CD4-positive, alpha-beta T cell (primary cell): ENCODE measurements at regions not wholly inside any gene's neighbourhood (a gene's known extent, or its start where the extent isn't known, plus 50 kb on each side); places are given as distances from the start of the nearest gene placed in this dataset.

Experiments
- ATAC-seq: fragments of 200-7000 bp; cut with Tn5 transposase; one replicate; pipeline ENCODE4 v1.10.0; 2022; ENCODE audit warnings: mild to moderate bottlenecking; ENCODE audit not compliant: poor library complexity
- CTCF ChIA-PET: fragments of 350-600 bp; sonication (Branson Sonifier 250); formaldehyde crosslinking; loops from one replicate; lab custom pipeline; 2021; ENCODE audit warnings: antibody characterized with exemption, inconsistent platforms; lab: Charles Lee
- POLR2A ChIA-PET: fragments of 350-600 bp; sonication (Branson Sonifier 250); formaldehyde crosslinking; loops from one replicate; lab custom pipeline; 2021; ENCODE audit warnings: antibody characterized with exemption, inconsistent platforms; lab: Charles Lee
- DNase-seq, 14 experiments: peaks; one replicate each; pipeline ENCODE4 v3.0.0-alpha.2; 2013 to 2020; ENCODE audit warnings: mixed read lengths in 2 of 14
- H3K27ac ChIP-seq, 2 donors: one replicate each; pipeline versions ENCODE4 v1.5.1 to v1.7.0; 2013; ENCODE audit warnings: low read length in 2 of 2, low read depth in 1 of 2, mild to moderate bottlenecking in 1 of 2
- H3K27me3 ChIP-seq, 2 experiments: 1 replicate in 1 of 2; 2 replicates in 1 of 2; pipeline versions ENCODE4 v1.6.1 to v1.7.0; 2013; ENCODE audit warnings: low read length in 2 of 2, control low read depth in 1 of 2, mild to moderate bottlenecking in 1 of 2, moderate library complexity in 1 of 2; ENCODE audit not compliant: insufficient read depth in 2 of 2, control insufficient read depth in 1 of 2
- H3K36me3 ChIP-seq: one replicate; pipeline ENCODE4 v1.6.1; 2013; ENCODE audit warnings: low read length, control low read depth; ENCODE audit not compliant: insufficient read depth
- H3K4me1 ChIP-seq: one replicate; pipeline ENCODE4 v1.6.1; 2013; ENCODE audit warnings: low read length, control low read depth; ENCODE audit not compliant: insufficient read depth
- H3K4me3 ChIP-seq: one replicate; pipeline ENCODE4 v1.5.1; 2013; ENCODE audit warnings: mild to moderate bottlenecking, low read length, moderate library complexity
- H3K9me3 ChIP-seq, 2 experiments: 1 replicate in 1 of 2; 2 replicates in 1 of 2; pipeline versions ENCODE4 v1.6.1 to v1.7.0; 2013; ENCODE audit warnings: low read length in 2 of 2, mild to moderate bottlenecking in 2 of 2, control low read depth in 1 of 2, moderate library complexity in 1 of 2; ENCODE audit not compliant: control insufficient read depth in 1 of 2, insufficient read depth in 1 of 2
- H3K27ac Mint-ChIP-seq: one replicate; pipeline ENCODE4 v1.8.0; 2020; ENCODE audit warnings: mixed read lengths
- H3K27me3 Mint-ChIP-seq: one replicate; pipeline ENCODE4 v1.8.0; 2021; ENCODE audit warnings: mixed read lengths
- H3K36me3 Mint-ChIP-seq: one replicate; pipeline ENCODE4 v1.8.0; 2021; ENCODE audit warnings: low read depth, mixed read lengths
- H3K4me1 Mint-ChIP-seq: one replicate; pipeline ENCODE4 v1.8.0; 2021; ENCODE audit warnings: low read depth, mixed read lengths
- H3K4me3 Mint-ChIP-seq: one replicate; pipeline ENCODE4 v1.8.0; 2020; ENCODE audit warnings: mild to moderate bottlenecking, mixed read lengths
- H3K9me3 Mint-ChIP-seq: one replicate; pipeline ENCODE4 v1.8.0; 2020; ENCODE audit warnings: mixed read lengths
- intact Hi-C, 2 experiments: fragments of 100-400 bp; cut with DNase I in 1 of 2; cut with micrococcal nuclease in 1 of 2; formaldehyde crosslinking; loops; one replicate each; pipeline versions ENCODE4 v1.15.1 to v1.9.0; 2023 to 2025; cut with DNase I, micrococcal nuclease
- TF ChIP-seq, protein P1 (sequence below): fragments of 200-600 bp; IDR thresholded peaks from one replicate; pipeline ENCODE4 v1.8.0; 2022; ENCODE audit warnings: antibody characterized with exemption, mild to moderate bottlenecking

DNA sequence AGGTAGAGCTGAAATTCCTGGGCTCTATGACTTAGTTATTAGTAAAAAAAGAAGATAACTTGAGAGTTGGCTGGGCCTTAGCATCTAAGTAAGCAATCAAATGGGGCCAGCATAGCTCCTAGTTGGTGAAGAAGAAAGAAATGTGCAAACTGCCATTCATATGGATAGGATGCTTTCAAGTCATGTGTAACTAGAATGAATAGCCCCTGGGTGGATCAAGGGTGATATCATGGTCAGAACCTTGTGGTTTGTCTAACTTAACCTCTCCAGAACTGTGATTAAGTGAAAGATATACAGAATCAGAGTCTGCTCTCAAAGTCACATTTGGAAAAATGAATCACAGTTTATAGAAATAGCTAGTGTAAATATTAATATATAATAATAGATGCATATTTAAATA is 198.7 kb upstream of the DTNA start:
- ATAC-seq (no peak), DNase-seq (no peak)
- ChIA-PET POLR2A (no interaction called here), CTCF (no interaction called here)
- no peak overlapping the region for H3K4me3 Mint-ChIP-seq
- no peaks in the 10 kb centered on the region for H3K27me3 ChIP-seq
- H3K9me3 Mint-ChIP-seq = peaks cover 13% of the 10 kb centered on the region
- H3K4me1 ChIP-seq = no peaks in the 10 kb centered on the region
- TF ChIP-seq, protein P1, sequence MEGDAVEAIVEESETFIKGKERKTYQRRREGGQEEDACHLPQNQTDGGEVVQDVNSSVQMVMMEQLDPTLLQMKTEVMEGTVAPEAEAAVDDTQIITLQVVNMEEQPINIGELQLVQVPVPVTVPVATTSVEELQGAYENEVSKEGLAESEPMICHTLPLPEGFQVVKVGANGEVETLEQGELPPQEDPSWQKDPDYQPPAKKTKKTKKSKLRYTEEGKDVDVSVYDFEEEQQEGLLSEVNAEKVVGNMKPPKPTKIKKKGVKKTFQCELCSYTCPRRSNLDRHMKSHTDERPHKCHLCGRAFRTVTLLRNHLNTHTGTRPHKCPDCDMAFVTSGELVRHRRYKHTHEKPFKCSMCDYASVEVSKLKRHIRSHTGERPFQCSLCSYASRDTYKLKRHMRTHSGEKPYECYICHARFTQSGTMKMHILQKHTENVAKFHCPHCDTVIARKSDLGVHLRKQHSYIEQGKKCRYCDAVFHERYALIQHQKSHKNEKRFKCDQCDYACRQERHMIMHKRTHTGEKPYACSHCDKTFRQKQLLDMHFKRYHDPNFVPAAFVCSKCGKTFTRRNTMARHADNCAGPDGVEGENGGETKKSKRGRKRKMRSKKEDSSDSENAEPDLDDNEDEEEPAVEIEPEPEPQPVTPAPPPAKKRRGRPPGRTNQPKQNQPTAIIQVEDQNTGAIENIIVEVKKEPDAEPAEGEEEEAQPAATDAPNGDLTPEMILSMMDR = no peak
- H3K36me3 Mint-ChIP-seq = no peaks in the 10 kb centered on the region
- no peaks in the 10 kb centered on the region for H3K4me1 Mint-ChIP-seq
- no peaks in the 10 kb centered on the region for H3K27me3 Mint-ChIP-seq
- H3K36me3 ChIP-seq = no peaks in the 10 kb centered on the region
- H3K27ac ChIP-seq = no peak overlapping the region
- H3K4me3 ChIP-seq = no peak overlapping the region
- intact Hi-C loops = no loop called here
- no peak overlapping the region for H3K27ac Mint-ChIP-seq
- H3K9me3 ChIP-seq = no peaks in the 10 kb centered on the region

DNA sequence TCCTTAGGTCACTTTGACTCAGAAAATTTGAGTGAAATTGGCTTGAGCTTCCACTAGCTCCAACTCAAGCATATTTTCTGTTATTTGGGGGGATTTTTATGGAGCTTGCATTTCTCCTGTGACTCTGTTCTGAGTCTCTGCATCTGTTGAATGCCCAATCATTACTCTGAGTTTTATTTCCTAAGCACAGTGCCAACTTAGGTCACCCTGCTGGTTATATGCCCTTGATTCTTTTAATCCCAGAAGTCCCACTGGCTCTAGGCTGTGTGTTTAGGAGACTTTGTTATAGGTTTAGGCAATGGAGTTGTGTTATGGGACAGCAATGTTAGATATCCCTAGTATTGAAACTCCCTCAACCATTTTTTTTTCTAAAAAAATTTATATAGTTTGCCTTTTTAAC is 198.2 kb upstream of the DTNA start:
- H3K4me3 ChIP-seq = no peak overlapping the region
- ATAC-seq = no peak
- H3K9me3 ChIP-seq = no peaks in the 10 kb centered on the region
- H3K4me1 ChIP-seq = no peaks in the 10 kb centered on the region
- TF ChIP-seq, protein P1 = no peak
- Mint-ChIP-seq H3K9me3 (peaks cover 13% of the 10 kb centered on the region), H3K4me1 (no peaks in the 10 kb centered on the region), H3K27ac (no peak overlapping the region), H3K36me3 (no peaks in the 10 kb centered on the region), H3K27me3 (no peaks in the 10 kb centered on the region), H3K4me3 (no peak overlapping the region)
- H3K36me3 ChIP-seq = no peaks in the 10 kb centered on the region
- no peak for DNase-seq
- ChIA-PET CTCF (no interaction called here), POLR2A (no interaction called here)
- intact Hi-C loops = no loop called here
- H3K27me3 ChIP-seq = no peaks in the 10 kb centered on the region
- no peak overlapping the region for H3K27ac ChIP-seq

DNA sequence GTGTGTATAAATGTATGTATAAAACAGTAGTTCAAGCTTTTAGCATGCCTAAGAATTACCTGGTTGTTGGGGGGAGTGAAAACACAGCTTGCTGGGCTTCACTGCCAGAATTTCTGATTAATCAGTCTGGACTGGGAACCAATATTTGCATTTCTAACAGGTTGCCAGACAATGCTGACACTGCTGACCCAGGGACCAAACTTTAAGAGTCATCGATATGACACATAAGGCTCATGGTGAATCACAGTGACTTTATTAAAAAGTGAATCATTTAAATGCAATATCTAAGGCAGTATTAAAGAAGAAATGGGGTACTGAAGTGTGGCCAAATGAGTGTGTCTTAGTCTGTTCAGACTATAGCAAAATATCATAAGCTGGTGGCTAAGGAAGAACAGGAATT is 195.9 kb upstream of the DTNA start:
- no peak overlapping the region for H3K4me3 ChIP-seq
- ATAC-seq (no peak), DNase-seq (no peak)
- H3K27ac ChIP-seq = no peak overlapping the region
- TF ChIP-seq, protein P1 = no peak
- Mint-ChIP-seq H3K4me1 (no peaks in the 10 kb centered on the region), H3K27ac (no peak overlapping the region), H3K9me3 (peaks cover 10% of the 10 kb centered on the region), H3K36me3 (no peaks in the 10 kb centered on the region), H3K27me3 (no peaks in the 10 kb centered on the region), H3K4me3 (no peak overlapping the region)
- intact Hi-C loops = no loop called here
- no peaks in the 10 kb centered on the region for H3K9me3 ChIP-seq
- H3K4me1 ChIP-seq = no peaks in the 10 kb centered on the region
- ChIA-PET CTCF (no interaction called here), POLR2A (no interaction called here)
- H3K27me3 ChIP-seq = no peaks in the 10 kb centered on the region
- H3K36me3 ChIP-seq = no peaks in the 10 kb centered on the region
